Endodermal cell (in vitro differentiated cells): ENCODE measurements at regions not wholly inside any gene's neighbourhood (a gene's known extent, or its start where the extent isn't known, plus 50 kb on each side); places are given as distances from the start of the nearest gene placed in this dataset.

ENCODE experiments used
- DNase-seq: peaks from one replicate; pipeline ENCODE4 v3.0.0-alpha.2; 2017
- H3K27ac ChIP-seq: 2 replicates; pipeline ENCODE4 v1.5.1; 2013; ENCODE audit warnings: mild to moderate bottlenecking, low read depth, low read length, moderate library complexity
- H3K27me3 ChIP-seq: 2 replicates; pipeline ENCODE4 v1.6.1; 2013; ENCODE audit warnings: mild to moderate bottlenecking, low read length, moderate library complexity; ENCODE audit not compliant: insufficient read depth, control insufficient read depth, poor library complexity, severe bottlenecking
- H3K36me3 ChIP-seq: 2 replicates; pipeline ENCODE4 v1.7.0; 2013; ENCODE audit warnings: mild to moderate bottlenecking, low read length, moderate library complexity; ENCODE audit not compliant: control insufficient read depth, insufficient read depth
- H3K4me1 ChIP-seq: one replicate; pipeline ENCODE4 v1.7.0; 2013; ENCODE audit warnings: low read length; ENCODE audit not compliant: control insufficient read depth, insufficient read depth
- H3K4me3 ChIP-seq: 2 replicates; pipeline ENCODE4 v1.5.1; 2013; ENCODE audit warnings: mild to moderate bottlenecking, low read length, moderate library complexity
- H3K9ac ChIP-seq: 2 replicates; pipeline ENCODE4 v1.6.1; 2013; ENCODE audit warnings: mild to moderate bottlenecking, low read length, moderate library complexity; ENCODE audit not compliant: poor library complexity, severe bottlenecking; ENCODE audit errors: extremely low read depth
- H3K9me3 ChIP-seq: 2 replicates; pipeline ENCODE4 v1.6.1; 2013; ENCODE audit warnings: mild to moderate bottlenecking, low read length, moderate library complexity; ENCODE audit not compliant: control insufficient read depth
- H3K27ac Mint-ChIP-seq: 2 replicates; pipeline ENCODE4 v1.8.0; 2020; ENCODE audit warnings: mixed read lengths
- H3K27me3 Mint-ChIP-seq: 2 replicates; pipeline ENCODE4 v1.8.0; 2021; ENCODE audit warnings: mild to moderate bottlenecking, mixed read lengths; ENCODE audit not compliant: insufficient read depth
- H3K36me3 Mint-ChIP-seq: 2 replicates; pipeline ENCODE4 v1.8.0; 2020; ENCODE audit warnings: low read depth, mixed read lengths
- H3K4me1 Mint-ChIP-seq: 2 replicates; pipeline ENCODE4 v1.8.0; 2020; ENCODE audit warnings: mixed read lengths
- H3K4me3 Mint-ChIP-seq: 2 replicates; pipeline ENCODE4 v1.8.0; 2020; ENCODE audit warnings: mild to moderate bottlenecking, moderate library complexity, mixed read lengths
- H3K9me3 Mint-ChIP-seq: 2 replicates; pipeline ENCODE4 v1.8.0; 2020; ENCODE audit warnings: mild to moderate bottlenecking, mixed read lengths
- CTCF ChIP-seq: fragments of 200-600 bp; sonication (generic); conservative IDR thresholded peaks from 2 replicates; pipeline ENCODE4 v1.5.0; 2021; ENCODE audit warnings: antibody characterized with exemption, mild to moderate bottlenecking
- WGBS, 2 experiments: methylation state at CpG; one replicate each; pipeline versions ENCODE4 v1.1.5 to v1.1.7; 2013; ENCODE audit warnings: missing lambda C conversion rate in 2 of 2, mixed read lengths in 1 of 2; ENCODE audit not compliant: insufficient coverage in 1 of 2, insufficient read length in 1 of 2; 5-methylcytosine and 5-hydroxymethylcytosine counted together

GRCh38 chr6:105932440-105932839 is 153.7 kb upstream of the PRDM1 start:
- no peak for TF ChIP-seq CTCF
- Mint-ChIP-seq H3K4me1 (peaks cover 18% of the 10 kb centered on the region), H3K36me3 (no peaks in the 10 kb centered on the region), H3K27ac (no peak overlapping the region), H3K4me3 (no peak overlapping the region), H3K27me3 (no peaks in the 10 kb centered on the region), H3K9me3 (no peaks in the 10 kb centered on the region)
- H3K27me3 ChIP-seq, result no peaks in the 10 kb centered on the region
- no peak overlapping the region for H3K27ac ChIP-seq
- peaks cover 5% of the 10 kb centered on the region for H3K9me3 ChIP-seq
- no peaks in the 10 kb centered on the region for H3K36me3 ChIP-seq
- 100% methylated on average over 1 of the region's 2 CpGs; no CpG with 5 or more reads in 1 of the 2 experiments for WGBS, 2 experiments
- H3K4me3 ChIP-seq, result no peak overlapping the region
- no peak for DNase-seq
- H3K9ac ChIP-seq, result no peak overlapping the region
- H3K4me1 ChIP-seq, result peaks cover 4% of the 10 kb centered on the region

GRCh38 chr6:105929626-105930025 is 156.5 kb upstream of the PRDM1 start:
- H3K4me1 ChIP-seq, result no peaks in the 10 kb centered on the region
- Mint-ChIP-seq H3K4me1 (peaks cover 2% of the 10 kb centered on the region), H3K27ac (no peak overlapping the region), H3K36me3 (no peaks in the 10 kb centered on the region), H3K4me3 (no peak overlapping the region), H3K27me3 (no peaks in the 10 kb centered on the region), H3K9me3 (no peaks in the 10 kb centered on the region)
- no peak overlapping the region for H3K9ac ChIP-seq
- 100% methylated on average over 1 of the region's 1 CpG; no CpG with 5 or more reads in 1 of the 2 experiments for WGBS, 2 experiments
- TF ChIP-seq CTCF, result no peak
- H3K27ac ChIP-seq, result no peak overlapping the region
- no peaks in the 10 kb centered on the region for H3K36me3 ChIP-seq
- DNase-seq, result no peak
- H3K4me3 ChIP-seq, result no peak overlapping the region
- peaks cover 5% of the 10 kb centered on the region for H3K9me3 ChIP-seq
- H3K27me3 ChIP-seq, result no peaks in the 10 kb centered on the region

- Histone ChIP-seq H3K4me1 (no peaks in the 10 kb centered on the region), H3K9me3 (no peaks in the 10 kb centered on the region), H3K4me3 (no peak overlapping the region), H3K9ac (no peak overlapping the region), H3K27me3 (no peaks in the 10 kb centered on the region), H3K36me3 (no peaks in the 10 kb centered on the region), H3K27ac (no peak overlapping the region)
- H3K9me3 Mint-ChIP-seq, result no peaks in the 10 kb centered on the region
- no peak for TF ChIP-seq CTCF
- H3K36me3 Mint-ChIP-seq, result no peaks in the 10 kb centered on the region
- no peak for DNase-seq
- H3K4me1 Mint-ChIP-seq, result peaks cover 2% of the 10 kb centered on the region
- WGBS, 2 experiments, result 86 to 97% methylated on average over 1 of the region's 1 CpG
- no peak overlapping the region for H3K27ac Mint-ChIP-seq
- H3K27me3 Mint-ChIP-seq, result no peaks in the 10 kb centered on the region
- no peak overlapping the region for H3K4me3 Mint-ChIP-seq
Observed at GRCh38 chr6:105926318-105926717, 159.8 kb upstream of the PRDM1 start.
